Epithelial cell of esophagus (primary cell): ENCODE measurements at regions not wholly inside any gene's neighbourhood (a gene's known extent, or its start where the extent isn't known, plus 50 kb on each side); places are given as distances from the start of the nearest gene placed in this dataset.

Experiments used
- DNase-seq: peaks from one replicate; pipeline ENCODE4 v3.0.0; 2010; ENCODE audit warnings: low read depth
- H3K4me3 ChIP-seq: 2 replicates; pipeline ENCODE4 v1.5.1; 2011; ENCODE audit warnings: mild to moderate bottlenecking, low read length, control low read depth
- TF ChIP-seq, protein P1 (sequence below): IDR thresholded peaks from 2 replicates; pipeline ENCODE4 v1.5.1; 2011; ENCODE audit warnings: low read depth, mild to moderate bottlenecking, low read length, control low read depth, inconsistent platforms; ENCODE audit not compliant: insufficient read depth; ENCODE audit errors: missing control alignments

DNA sequence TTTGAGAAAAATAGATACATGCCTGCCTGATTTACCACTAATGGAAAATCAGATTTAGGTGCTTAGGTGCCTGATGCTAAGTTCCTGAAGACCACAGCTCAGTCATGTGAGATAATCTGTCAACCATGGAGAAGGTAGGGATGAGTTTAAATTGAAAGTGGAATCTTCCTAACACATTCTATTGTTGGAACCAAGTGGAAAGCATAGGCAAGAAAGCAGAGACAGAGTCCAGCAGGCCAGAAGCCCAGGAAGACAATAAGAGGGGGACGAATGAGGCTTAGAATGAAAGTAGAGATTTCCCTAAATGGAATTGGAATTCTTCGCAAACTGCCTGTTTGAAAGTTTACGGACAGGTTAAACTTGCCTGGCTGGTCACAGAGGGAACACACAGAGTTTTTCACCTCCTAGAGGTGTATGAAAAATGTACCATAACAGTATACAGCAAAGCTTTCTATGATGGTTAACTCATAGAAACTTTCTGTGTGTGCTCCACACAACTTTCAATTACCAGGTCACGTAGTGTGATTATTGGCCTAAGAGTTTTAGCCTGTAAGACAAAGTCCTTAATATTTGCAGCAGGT lies 453.8 kb upstream of the KCNMB2 start:
- H3K4me3 ChIP-seq, result no peak overlapping the region
- TF ChIP-seq, protein P1, sequence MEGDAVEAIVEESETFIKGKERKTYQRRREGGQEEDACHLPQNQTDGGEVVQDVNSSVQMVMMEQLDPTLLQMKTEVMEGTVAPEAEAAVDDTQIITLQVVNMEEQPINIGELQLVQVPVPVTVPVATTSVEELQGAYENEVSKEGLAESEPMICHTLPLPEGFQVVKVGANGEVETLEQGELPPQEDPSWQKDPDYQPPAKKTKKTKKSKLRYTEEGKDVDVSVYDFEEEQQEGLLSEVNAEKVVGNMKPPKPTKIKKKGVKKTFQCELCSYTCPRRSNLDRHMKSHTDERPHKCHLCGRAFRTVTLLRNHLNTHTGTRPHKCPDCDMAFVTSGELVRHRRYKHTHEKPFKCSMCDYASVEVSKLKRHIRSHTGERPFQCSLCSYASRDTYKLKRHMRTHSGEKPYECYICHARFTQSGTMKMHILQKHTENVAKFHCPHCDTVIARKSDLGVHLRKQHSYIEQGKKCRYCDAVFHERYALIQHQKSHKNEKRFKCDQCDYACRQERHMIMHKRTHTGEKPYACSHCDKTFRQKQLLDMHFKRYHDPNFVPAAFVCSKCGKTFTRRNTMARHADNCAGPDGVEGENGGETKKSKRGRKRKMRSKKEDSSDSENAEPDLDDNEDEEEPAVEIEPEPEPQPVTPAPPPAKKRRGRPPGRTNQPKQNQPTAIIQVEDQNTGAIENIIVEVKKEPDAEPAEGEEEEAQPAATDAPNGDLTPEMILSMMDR, result peak; percentile 6
- DNase-seq, result peak; percentile 32

DNA sequence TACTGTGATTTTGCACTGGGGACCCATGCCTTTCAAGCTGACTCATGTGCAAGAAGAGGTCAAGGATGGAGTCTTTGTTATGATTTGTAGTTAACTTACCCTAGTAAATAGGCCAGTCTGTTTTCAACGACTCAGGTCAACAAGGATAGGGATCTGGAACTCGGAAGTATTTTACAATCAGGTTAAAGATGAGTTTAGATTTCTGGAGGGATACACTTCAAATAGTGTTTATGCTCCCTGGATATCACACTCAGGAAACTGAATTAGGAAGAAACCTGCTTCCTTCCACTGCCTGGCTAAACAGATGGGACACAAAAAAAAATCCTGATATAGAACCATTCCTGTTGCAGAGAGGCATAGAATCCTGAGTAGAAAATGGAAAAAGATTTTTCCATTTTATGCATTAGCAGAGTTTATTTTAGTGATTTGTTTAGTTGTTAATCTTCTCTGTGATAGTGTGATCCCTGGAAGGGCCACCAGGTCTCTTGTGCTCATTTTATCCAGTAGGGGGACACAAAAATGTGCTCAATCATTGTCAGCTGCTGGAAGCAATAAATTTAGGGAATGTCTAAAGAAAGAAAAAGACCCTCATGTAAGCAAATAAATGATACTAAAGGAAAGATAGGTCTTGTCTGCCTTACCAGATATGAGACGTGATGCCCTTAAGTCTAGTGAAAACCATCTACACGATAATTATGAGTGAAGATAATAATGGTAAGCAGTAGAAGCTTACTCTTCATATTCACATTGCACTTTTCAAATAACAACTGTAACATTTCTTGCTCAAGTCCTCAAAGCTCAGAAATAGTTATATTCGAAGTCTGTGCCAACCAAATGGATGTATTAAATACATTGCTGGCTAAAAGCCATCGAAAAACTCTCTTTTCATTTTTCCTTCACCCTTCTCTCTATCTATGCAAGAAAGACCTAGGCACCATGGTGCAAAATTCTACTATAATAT lies 452.1 kb upstream of the KCNMB2 start:
- TF ChIP-seq, protein P1, result peak; percentile 56
- peak; percentile 19 for DNase-seq
- H3K4me3 ChIP-seq, result no peak overlapping the region

DNA sequence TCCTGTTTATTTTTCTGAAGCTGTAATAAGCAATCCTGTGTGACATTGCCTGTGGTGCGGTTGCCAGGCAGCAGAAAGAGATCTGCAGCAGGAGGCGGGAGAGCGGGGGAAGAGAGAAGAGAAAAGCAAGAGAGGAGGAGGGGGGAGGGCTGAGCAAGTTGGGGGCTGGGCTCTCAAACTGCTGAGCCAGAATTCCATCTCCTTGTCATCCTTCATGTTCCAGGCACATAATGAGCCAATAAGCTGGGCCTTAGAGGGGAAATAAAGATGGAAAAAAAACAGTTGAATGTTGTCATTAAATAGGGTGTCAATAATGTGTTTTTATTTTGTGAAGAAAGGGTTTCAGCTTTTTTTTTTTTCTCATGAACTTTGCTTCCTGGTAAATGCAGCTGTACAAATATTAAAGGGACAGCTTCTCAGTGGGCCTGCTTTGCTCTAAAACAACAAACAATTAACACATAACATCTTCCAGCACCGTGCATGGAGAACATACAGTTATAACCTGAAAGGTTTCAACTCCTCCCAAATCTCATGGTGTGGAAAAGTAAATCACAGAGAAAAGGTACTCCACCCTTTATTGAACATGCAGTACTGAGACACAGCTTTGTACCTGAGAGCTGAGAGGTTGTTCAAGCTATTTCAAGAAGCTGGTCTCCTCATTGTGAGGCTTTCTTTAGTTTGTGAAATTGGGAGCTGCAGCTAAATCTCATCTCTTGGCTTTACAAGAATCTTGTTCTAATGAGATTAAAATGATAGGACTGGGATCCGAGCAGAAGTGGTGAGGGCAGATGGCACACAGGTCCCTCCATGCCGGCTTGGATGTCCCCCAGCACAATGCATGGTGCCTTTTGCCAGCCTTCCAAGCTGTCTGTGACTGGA lies 451.1 kb upstream of the KCNMB2 start:
- H3K4me3 ChIP-seq, result no peak overlapping the region
- DNase-seq, result no peak
- TF ChIP-seq, protein P1, result no peak

DNA sequence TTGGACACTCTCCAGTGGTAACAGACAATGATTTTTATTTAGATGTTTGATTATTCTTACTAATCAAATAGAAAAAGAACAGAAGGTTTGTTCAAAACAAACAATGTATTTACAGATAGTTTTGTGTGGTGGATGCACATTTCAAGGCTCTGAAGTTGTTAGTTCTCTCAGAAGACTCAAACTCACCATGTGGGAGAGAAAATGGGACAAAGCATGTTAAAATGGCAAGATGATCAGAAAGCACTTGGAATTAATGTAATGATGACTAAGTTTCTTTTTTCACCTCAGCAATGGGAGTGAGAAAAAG lies 450.5 kb upstream of the KCNMB2 start:
- no peak overlapping the region for H3K4me3 ChIP-seq
- no peak for DNase-seq
- TF ChIP-seq, protein P1, result no peak

DNA sequence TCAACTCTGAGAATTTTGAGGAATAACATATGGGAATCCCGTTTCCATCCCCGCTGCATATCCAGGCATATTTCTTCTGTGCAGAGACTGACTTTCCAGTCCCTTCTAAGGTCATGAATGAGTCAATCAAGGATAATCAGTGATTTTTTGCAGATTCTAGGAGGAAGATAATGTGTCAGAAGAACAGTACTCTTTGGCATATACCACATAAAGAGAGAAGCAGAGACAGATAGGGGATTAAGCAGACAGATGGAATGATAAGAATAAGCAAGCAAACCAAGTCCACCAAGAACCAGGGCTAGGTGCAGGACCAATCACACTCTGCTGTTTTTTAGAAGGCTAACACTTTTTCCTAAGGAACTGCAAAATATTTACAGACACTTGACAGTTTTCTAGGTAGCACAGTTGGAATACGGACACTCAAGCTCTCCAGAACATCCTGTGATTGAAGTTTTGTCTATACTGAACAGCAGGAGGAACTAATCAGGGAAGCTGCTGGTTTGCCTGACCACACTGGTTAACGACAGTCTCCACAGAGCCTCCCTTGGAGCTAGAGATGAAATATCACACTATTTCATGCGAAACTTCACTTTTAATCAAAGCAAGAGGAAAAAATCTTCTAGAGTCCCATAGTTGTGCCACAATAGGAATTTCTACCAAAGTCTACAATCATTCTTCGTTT lies 450.0 kb upstream of the KCNMB2 start:
- no peak overlapping the region for H3K4me3 ChIP-seq
- TF ChIP-seq, protein P1, result no peak

DNA sequence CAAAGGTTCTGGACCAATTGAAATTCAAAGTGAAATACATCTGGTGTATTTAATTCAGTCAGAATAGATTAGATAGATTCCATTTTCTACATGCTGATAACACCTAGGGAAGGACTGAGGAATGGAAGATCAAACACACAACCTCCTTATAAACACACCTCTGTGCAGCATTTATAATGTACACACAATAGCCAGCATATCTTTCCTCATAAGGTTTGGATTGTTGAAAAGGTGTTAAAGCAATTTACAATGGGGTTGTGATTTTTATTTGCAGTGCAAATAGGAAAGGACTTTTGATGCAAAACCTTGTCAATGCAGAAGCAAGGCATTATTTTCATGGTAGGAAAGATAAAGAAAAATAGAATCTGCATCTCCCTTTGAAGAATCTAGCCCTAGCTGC lies 448.9 kb upstream of the KCNMB2 start:
- no peak overlapping the region for H3K4me3 ChIP-seq
- no peak for DNase-seq
- TF ChIP-seq, protein P1, result no peak

More for the DNA sequence above, 450.0 kb upstream of the KCNMB2 start:
- DNase-seq, result no peak
